ENCODE measurements at regions not wholly inside any gene's neighbourhood (a gene's known extent, or its start where the extent isn't known, plus 50 kb on each side); places are given as distances from the start of the nearest gene placed in this dataset.

- no peaks in the 10 kb centered on the region for H3K4me1 ChIP-seq
- DNase-seq: no peak
- H3K36me3 ChIP-seq: no peaks in the 10 kb centered on the region
- no peak overlapping the region for H3K27ac ChIP-seq
- 88% methylated on average over 1 of the region's 3 CpGs for WGBS, 2 donors
- H3K27me3 ChIP-seq: no peaks in the 10 kb centered on the region
- no peaks in the 10 kb centered on the region for H3K9me3 ChIP-seq
- no peak overlapping the region for H3K4me3 ChIP-seq
- intact Hi-C loops (cut with DNase I): no loop called here
- TF ChIP-seq CTCF (IDR thresholded peaks at IDR 0.05) (no peak), POLR2A (IDR thresholded peaks at IDR 0.05) (no peak)
Measured at GRCh38 chr2:216911008-216911407, 51.1 kb upstream of the TNP1 start.

GRCh38 chr2:216909541-216910210 lies 49.8 kb upstream of the TNP1 start:
- Histone ChIP-seq H3K4me1 (no peaks in the 10 kb centered on the region), H3K27me3 (no peaks in the 10 kb centered on the region), H3K27ac (no peak overlapping the region), H3K4me3 (no peak overlapping the region), H3K9me3 (no peaks in the 10 kb centered on the region), H3K36me3 (no peaks in the 10 kb centered on the region)
- intact Hi-C loops (cut with DNase I): no loop called here
- no peak for DNase-seq
- WGBS, 2 donors: 61 to 81% methylated on average over 3 to 8 of the region's 8 CpGs
- no peak for TF ChIP-seq POLR2A (IDR thresholded peaks at IDR 0.05)
- no peak for TF ChIP-seq CTCF (IDR thresholded peaks at IDR 0.05)

Small RNAs in the stretch of these regions (small RNA-seq; reads per million reads assigned to genes)
- 0 reads per million in 4 donors for gene RF01983
